GM23338 (cell line): ENCODE measurements at regions not wholly inside any gene's neighbourhood (a gene's known extent, or its start where the extent isn't known, plus 50 kb on each side); places are given as distances from the start of the nearest gene placed in this dataset.

Experiments used
- ATAC-seq: fragments of 200-7000 bp; cut with Tn5 transposase; 3 replicates; pipeline ENCODE4 v1.9.1; 2020
- DNase-seq: peaks from one replicate; pipeline ENCODE4 v3.0.0-alpha.2; 2015; ENCODE audit warnings: low spot score
- H2AFZ ChIP-seq: fragments of 200-600 bp; sonication (generic); 2 replicates; pipeline ENCODE4 v1.8.0; 2016; ENCODE audit warnings: antibody characterized with exemption, mild to moderate bottlenecking, moderate library complexity
- H3F3A ChIP-seq: fragments of 200-600 bp; sonication (generic); replicated peaks from 2 replicates; pipeline ENCODE4 v1.8.0; 2017; ENCODE audit warnings: antibody characterized with exemption, mixed run types, low read depth
- H3K27ac ChIP-seq: fragments of 200-600 bp; sonication (generic); 2 replicates; pipeline ENCODE4 v1.6.1; 2016; ENCODE audit warnings: low read depth
- H3K27me3 ChIP-seq: fragments of 200-600 bp; sonication (generic); 2 replicates; pipeline ENCODE4 v1.8.0; 2016; ENCODE audit warnings: mild to moderate bottlenecking, mixed run types, moderate library complexity; ENCODE audit not compliant: insufficient read depth
- H3K36me3 ChIP-seq: fragments of 200-600 bp; sonication (generic); 2 replicates; pipeline ENCODE4 v1.8.0; 2016; ENCODE audit warnings: mild to moderate bottlenecking; ENCODE audit not compliant: insufficient read depth
- H3K4me1 ChIP-seq: fragments of 200-600 bp; sonication (generic); 2 replicates; pipeline ENCODE4 v1.8.0; 2016; ENCODE audit warnings: mild to moderate bottlenecking, moderate library complexity; ENCODE audit not compliant: insufficient read depth
- H3K4me2 ChIP-seq: fragments of 200-600 bp; sonication (generic); 2 replicates; pipeline ENCODE4 v1.7.1; 2017; ENCODE audit warnings: mixed run types
- H3K4me3 ChIP-seq: fragments of 200-600 bp; sonication (generic); 2 replicates; pipeline ENCODE4 v1.6.1; 2016; ENCODE audit warnings: mixed run types
- H3K79me2 ChIP-seq: fragments of 200-600 bp; sonication (generic); replicated peaks from 2 replicates; pipeline ENCODE4 v1.8.0; 2017; ENCODE audit warnings: mild to moderate bottlenecking; ENCODE audit not compliant: insufficient read depth
- H3K9me2 ChIP-seq: fragments of 200-600 bp; sonication (generic); 2 replicates; pipeline ENCODE4 v1.8.0; 2017; ENCODE audit not compliant: insufficient read depth
- H4K20me1 ChIP-seq: fragments of 200-600 bp; sonication (generic); replicated peaks from 2 replicates; pipeline ENCODE4 v1.8.0; 2017; ENCODE audit warnings: mild to moderate bottlenecking; ENCODE audit not compliant: insufficient read depth
- H3K27ac Mint-ChIP-seq: 2 replicates; pipeline ENCODE4 v1.8.0; 2020; ENCODE audit warnings: inconsistent platforms, mild to moderate bottlenecking, moderate library complexity, mixed read lengths
- H3K27me3 Mint-ChIP-seq: 3 replicates; pipeline ENCODE4 v1.8.0; 2022; ENCODE audit warnings: low read depth, mild to moderate bottlenecking, moderate library complexity, mixed read lengths, inconsistent platforms; ENCODE audit not compliant: insufficient read depth, poor library complexity
- H3K36me3 Mint-ChIP-seq: 3 replicates; pipeline ENCODE4 v1.8.0; 2021; ENCODE audit warnings: low read depth, mild to moderate bottlenecking, inconsistent platforms, moderate library complexity, mixed read lengths
- H3K4me1 Mint-ChIP-seq: 3 replicates; pipeline ENCODE4 v1.8.0; 2020; ENCODE audit warnings: mild to moderate bottlenecking, inconsistent platforms, mixed read lengths
- H3K4me3 Mint-ChIP-seq: 3 replicates; pipeline ENCODE4 v1.8.0; 2021; ENCODE audit warnings: moderate library complexity, mild to moderate bottlenecking, inconsistent platforms, mixed read lengths
- H3K9me3 Mint-ChIP-seq: 3 replicates; pipeline ENCODE4 v1.8.0; 2020; ENCODE audit warnings: moderate library complexity, mild to moderate bottlenecking, inconsistent platforms, mixed read lengths
- ETS1 ChIP-seq: IDR thresholded peaks from 2 replicates; pipeline ENCODE4 v1.6.1; 2016; ENCODE audit warnings: antibody characterized with exemption
- EZH2phosphoT487 ChIP-seq: fragments of 200-600 bp; sonication (generic); IDR thresholded peaks from one replicate; pipeline ENCODE4 v1.8.1; 2018; ENCODE audit warnings: antibody characterized with exemption; ENCODE audit not compliant: unreplicated experiment
- JUNB ChIP-seq: IDR thresholded peaks from one replicate; pipeline ENCODE4 v1.6.1; 2016; ENCODE audit warnings: antibody characterized with exemption; ENCODE audit not compliant: unreplicated experiment
- REST ChIP-seq: IDR thresholded peaks from one replicate; pipeline ENCODE4 v1.6.1; 2018; ENCODE audit warnings: antibody characterized with exemption; ENCODE audit not compliant: unreplicated experiment
- ZNF114 ChIP-seq: fragments of 250-450 bp; sonication (Bioruptor Pico); IDR thresholded peaks from 2 replicates; pipeline ENCODE4 v1.5.0; 2020; ENCODE audit warnings: mild to moderate bottlenecking, moderate library complexity
- ZNF462 ChIP-seq: fragments of 250-450 bp; sonication (Bioruptor Pico); IDR thresholded peaks from 2 replicates; pipeline ENCODE4 v1.5.0; 2020; ENCODE audit warnings: mild to moderate bottlenecking, moderate library complexity

GRCh38 chr2:8335801-8336200 lies 346.1 kb upstream of the ID2 start:
- Histone ChIP-seq H3K4me2 (no peak overlapping the region), H3K36me3 (no peaks in the 10 kb centered on the region), H3K27me3 (no peaks in the 10 kb centered on the region), H4K20me1 (no peaks in the 10 kb centered on the region), H2AFZ (no peak overlapping the region), H3K79me2 (no peaks in the 10 kb centered on the region), H3K4me3 (no peak overlapping the region), H3K4me1 (no peaks in the 10 kb centered on the region), H3F3A (no peaks in the 10 kb centered on the region), H3K27ac (no peak overlapping the region), H3K9me2 (no peaks in the 10 kb centered on the region)
- TF ChIP-seq ZNF114 (CRISPR knock-in tag) (no peak), ETS1 (no peak), REST (no peak), ZNF462 (CRISPR knock-in tag) (no peak), JUNB (no peak), EZH2phosphoT487 (no peak)
- Mint-ChIP-seq H3K4me3 (no peak overlapping the region), H3K27ac (no peak overlapping the region), H3K4me1 (peaks cover 6% of the 10 kb centered on the region; the same call in 2 of the 3 replicates), H3K9me3 (peaks cover 4% of the 10 kb centered on the region; the same call in 2 of the 3 replicates), H3K27me3 (no peaks in the 10 kb centered on the region), H3K36me3 (no peaks in the 10 kb centered on the region)
- ATAC-seq (no peak), DNase-seq (no peak)
